Germinal center (tissue), 1 donor: ENCODE measurements at regions not wholly inside any gene's neighbourhood (a gene's known extent, or its start where the extent isn't known, plus 50 kb on each side); places are given as distances from the start of the nearest gene placed in this dataset.

ENCODE experiments used
- DNase-seq: peaks from one replicate; pipeline ENCODE4 v3.0.0; 2012; ENCODE audit warnings: mixed read lengths, low spot score

GRCh38 chr15:37581866-37582532 lies 352.4 kb upstream of the TMCO5A start:
- no peak for DNase-seq

DNA sequence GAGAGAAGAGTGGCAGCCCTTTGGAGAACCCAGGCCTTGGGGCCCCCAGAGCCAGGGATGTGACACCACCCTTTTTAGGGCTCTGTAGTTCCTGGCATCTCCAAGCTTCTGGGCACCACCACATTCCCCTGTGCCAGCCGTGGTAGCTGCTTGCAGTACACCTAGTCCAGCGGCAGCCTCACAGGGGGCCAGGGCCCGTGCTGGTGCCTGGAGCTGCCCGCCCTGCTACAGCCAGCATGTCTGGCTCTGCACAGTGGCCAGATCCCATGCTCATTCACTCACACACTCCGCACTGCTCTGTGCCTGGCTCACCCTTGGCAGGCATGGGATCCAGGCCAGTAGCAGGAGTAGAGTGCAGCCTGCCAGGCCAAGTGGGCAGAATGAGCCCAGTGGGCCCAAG lies 351.6 kb upstream of the TMCO5A start:
- no peak for DNase-seq

GRCh38 chr15:37586011-37586583 lies 348.3 kb upstream of the TMCO5A start:
- DNase-seq, result no peak

DNA sequence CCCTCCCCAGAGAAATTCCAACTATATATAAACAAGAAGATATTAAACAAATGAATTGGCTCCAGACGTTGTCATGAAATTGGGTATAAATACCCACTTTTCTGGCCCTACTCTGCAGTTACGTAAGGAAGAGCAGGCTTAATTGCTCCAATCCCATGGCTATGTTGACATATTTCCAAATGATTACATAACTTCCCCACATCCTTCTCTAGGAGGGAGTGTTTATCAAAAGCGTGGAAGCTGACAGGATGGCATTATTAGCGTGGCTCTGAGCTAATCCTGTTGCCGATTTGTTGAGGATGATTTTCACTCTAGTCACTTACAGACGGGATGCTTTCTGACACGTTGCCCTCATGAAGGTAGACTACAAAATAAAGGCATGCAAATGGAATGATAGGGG lies 347.5 kb upstream of the TMCO5A start:
- DNase-seq, result no peak

DNA sequence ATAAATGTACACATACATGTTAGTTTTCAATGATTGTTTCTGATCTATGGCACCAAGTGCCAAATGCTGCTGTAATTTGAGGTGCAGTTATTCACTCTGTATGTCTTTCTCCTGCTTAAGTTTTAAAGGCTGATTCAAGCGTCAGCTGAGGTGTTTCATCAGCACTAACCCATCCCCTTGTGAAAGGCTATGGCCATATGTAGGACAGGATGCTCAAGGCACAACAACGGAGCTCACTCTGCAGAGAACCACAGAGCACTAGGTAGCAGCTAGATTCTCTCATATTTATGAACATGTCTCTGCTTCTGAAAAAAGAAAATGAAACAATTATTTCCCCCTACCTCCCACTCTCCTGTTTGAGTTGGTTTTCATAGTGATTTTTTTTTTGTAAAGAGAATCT lies 340.0 kb upstream of the TMCO5A start:
- DNase-seq, result no peak

- no peak for DNase-seq
Observed at GRCh38 chr15:37595426-37595970, 338.9 kb upstream of the TMCO5A start.

GRCh38 chr15:37599156-37599555 lies 335.3 kb upstream of the TMCO5A start:
- no peak for DNase-seq

- no peak for DNase-seq
Observed at GRCh38 chr15:37616215-37616614, 318.2 kb upstream of the TMCO5A start.

GRCh38 chr15:37618353-37618752 lies 316.1 kb upstream of the TMCO5A start:
- no peak for DNase-seq

DNA sequence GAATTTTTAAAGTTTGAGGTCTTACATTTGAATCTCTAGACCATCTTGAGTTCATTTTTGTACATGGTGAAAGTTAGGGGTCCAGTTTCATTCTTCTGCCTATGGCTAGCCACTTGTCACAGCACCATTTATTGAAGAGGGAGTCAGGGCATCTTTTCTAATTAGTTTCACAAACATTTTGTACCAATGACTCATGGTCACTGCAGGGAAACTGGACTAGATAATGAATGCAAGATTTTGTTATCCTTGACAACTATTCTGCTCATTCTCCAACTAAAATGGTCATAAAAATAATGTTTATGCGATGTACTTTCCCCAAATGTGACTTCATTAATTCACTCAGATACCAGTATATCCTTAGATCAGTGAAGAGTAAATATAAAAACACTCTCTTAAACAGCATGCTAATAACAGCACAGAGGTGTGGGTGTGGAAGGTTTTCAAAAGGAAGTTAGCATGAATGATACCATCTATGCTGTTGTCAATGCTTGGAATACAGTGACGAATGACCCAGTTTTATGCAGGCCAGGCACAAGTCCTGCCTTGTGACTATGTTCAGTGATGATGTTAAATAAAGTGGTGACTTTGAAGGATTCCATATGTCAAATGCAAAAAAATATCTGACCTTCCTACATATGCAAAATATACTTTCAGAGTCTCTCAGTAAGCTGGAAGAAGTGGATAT lies 314.9 kb upstream of the TMCO5A start:
- no peak for DNase-seq

DNA sequence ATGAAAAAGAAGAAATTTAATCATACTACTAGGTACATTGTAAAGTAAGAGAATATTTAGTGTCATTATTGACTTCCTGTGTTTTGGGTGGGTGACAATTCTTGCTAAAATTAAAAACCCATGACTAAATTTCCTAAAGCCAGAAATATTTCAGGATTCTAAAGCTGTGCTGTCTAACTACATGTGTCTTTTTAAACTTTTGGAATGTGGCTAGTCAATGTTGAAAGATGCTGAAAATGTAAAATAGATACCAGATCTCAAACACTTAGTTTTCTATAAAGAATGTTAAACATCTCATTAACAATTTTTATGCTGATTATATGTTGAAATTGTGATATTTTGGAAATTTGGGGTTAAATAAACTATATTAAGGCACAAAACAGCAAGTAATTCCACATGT lies 308.9 kb upstream of the TMCO5A start:
- no peak for DNase-seq

- DNase-seq, result no peak
Observed at GRCh38 chr15:37628507-37628906, 305.9 kb upstream of the TMCO5A start.

- DNase-seq, result no peak
Observed at GRCh38 chr15:37636736-37637135, 297.7 kb upstream of the TMCO5A start.

DNA sequence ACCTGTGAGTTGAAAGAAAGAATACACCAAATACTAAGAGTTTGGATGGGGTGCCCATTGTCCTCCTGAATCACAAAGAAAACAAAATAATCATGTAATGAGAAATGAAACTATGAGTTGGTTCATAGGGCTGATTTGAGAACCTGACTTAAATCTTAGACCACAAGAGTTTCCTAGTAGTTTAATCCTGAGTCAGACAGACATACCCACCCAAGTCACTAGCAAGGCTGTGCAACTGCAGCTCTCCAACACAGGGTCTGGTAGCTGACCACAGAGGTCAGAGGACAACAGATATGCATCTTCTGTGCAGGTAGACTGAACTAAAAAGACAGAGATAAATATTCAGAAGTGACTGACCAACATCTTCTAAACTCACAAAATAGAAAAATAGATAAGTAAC lies 296.3 kb upstream of the TMCO5A start:
- DNase-seq, result no peak

DNA sequence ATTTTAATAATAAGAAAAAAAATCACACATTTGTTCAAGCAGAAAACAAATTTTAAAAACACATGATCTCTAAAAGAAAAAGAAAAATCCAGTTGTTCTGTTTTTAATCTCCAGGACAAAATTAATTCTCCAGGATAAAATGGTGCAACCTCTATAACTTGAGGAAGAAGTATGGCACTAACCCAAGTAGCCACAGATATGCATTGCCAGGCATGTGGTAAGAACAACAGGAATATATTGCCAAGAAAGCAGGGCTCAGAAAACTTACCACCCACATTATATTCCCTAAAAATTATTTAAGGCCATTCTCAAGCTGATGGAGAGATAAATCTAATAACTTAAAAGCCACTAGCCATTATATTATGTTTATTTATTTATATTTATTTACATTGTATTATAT lies 295.7 kb upstream of the TMCO5A start:
- DNase-seq, result no peak

DNA sequence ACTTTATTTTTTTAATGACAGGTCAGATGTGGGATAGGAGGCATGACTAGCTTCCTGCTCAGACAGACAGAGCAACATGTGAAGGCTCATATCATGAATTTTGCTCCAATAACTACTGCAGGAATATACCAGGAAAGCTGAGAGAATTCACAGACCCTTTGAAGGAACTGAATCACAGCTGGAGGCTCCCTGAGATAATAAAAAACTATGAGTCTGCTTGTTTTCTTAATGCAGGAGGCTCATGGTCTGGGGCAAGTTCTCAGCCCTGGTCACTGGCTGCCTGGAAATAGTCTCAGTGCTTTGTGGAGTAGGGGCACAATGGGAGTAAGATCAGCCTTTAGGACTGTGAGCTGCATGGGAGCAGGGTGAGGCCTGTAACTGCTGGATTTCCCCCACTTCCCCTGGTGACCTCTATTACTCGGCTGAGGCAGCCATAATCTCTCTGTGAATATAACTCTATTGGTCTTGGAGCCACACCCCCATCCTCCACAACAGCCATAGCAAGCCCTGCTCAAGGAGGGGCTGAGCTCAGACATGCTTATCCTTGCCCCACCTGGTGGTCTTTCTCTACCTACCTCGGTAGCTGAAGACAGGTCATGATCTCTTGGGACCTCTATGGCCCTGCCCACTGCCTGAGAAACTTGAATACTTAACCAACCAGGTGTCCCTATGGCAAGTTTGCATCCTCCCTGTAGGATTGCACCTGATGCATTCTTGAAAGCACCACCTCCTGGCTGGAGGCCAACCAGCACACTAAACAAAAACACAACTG lies 281.6 kb upstream of the TMCO5A start:
- no peak for DNase-seq

GRCh38 chr15:37678124-37678523 lies 256.3 kb upstream of the TMCO5A start:
- DNase-seq, result no peak

DNA sequence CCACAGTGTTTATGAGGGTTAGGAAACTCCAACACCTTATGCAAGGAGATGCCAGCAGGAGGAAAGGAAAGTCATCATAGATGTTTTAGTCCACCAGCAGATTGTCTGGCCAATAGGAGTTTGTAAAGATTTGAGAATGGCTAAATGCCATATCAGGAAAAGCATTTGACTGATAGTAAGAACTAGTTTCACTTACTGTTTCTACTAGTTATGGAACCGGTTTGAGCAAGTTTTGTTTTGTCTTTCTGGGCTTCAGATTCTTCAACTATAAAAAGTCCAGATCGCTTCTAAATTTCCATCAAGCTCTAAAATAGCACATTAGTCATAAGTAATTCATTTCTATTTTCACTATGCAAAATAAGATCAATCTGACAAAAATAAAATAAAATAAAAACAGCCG lies 254.8 kb upstream of the TMCO5A start:
- no peak for DNase-seq

DNA sequence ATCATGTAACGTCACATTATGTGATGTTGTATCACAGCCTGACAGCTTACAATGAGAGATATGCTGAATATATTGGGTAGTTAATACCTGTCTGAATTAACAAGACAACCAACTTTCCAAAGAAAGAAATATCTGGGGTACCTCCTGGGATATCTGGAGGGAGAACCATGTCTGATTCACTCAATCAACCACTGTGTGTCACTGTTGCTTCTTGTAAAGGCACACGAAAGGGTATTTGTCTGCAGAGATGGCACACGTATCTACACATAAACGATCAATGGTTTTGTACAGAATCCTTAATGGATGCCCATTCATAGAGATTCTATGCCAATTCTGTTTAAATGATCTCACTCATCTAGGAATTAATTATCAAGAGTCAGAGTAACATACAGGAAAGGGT lies 252.1 kb upstream of the TMCO5A start:
- no peak for DNase-seq

GRCh38 chr15:37691911-37692310 lies 242.5 kb upstream of the TMCO5A start:
- DNase-seq, result no peak

GRCh38 chr15:37693926-37694325 lies 240.5 kb upstream of the TMCO5A start:
- no peak for DNase-seq

DNA sequence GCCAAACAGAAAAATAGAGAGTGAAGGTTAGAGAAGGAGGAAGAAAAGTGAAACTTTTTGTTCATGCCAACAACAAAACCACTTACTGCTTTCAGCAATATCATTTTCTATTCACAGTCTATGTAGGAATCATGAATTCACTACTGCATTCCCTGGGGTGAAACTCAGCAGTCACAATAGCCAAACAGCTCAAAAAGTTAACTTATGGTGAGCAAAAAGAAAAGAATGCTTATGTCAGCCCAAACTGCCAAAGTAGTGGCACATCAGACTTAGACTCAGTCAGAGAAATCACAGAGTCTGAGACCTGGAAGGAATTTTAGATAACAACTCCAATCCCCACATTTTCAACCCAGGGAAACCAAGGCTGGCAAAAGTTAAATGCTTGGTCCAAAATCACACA lies 238.7 kb upstream of the TMCO5A start:
- no peak for DNase-seq

DNA sequence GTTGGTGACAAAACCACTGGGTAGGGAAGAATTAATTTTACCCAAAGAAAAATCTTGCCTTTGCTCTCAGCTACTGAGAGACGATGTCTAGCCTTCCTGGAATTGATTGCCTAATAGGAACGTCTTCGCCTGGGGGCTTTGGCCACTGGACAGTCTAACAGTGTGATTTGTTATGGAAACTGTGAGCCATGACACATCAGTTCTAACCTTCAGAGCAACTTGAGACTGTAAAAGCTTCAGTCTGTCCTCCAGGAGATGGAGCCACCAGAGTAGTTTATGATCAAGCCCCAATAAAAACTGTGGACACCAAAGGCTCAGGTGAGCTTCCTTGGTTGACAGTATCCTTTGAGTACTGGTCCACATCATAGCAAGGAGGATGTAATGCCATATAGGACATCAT lies 235.8 kb upstream of the TMCO5A start:
- no peak for DNase-seq
